GM12878 (cell line): ENCODE measurements at regions not wholly inside any gene's neighbourhood (a gene's known extent, or its start where the extent isn't known, plus 50 kb on each side); places are given as distances from the start of the nearest gene placed in this dataset.

Source experiments
- ATAC-seq: fragments of 200-7000 bp; cut with Tn5 transposase; 3 replicates; pipeline ENCODE4 v1.9.1; 2020; ENCODE audit warnings: mild to moderate bottlenecking, moderate library complexity
- BruUV-seq: library from RNA; stranded (reverse); fragments of 400-500 nt; replicated peaks from 2 replicates; lab custom pipeline; 2021; lab: Mats Ljungman, UMichigan
- CTCF ChIA-PET: fragments of 300-600 bp; sonication (Branson Sonifier 250); formaldehyde crosslinking; extraction: SDS; loops from one replicate; lab custom pipeline; 2021; ENCODE audit warnings: inconsistent platforms; lab: Yijun Ruan, JAX
- POLR2A ChIA-PET: fragments of 350-600 bp; formaldehyde crosslinking; extraction: SDS; loops from one replicate; lab custom pipeline; 2021; ENCODE audit warnings: inconsistent platforms; lab: Charles Lee
- RAD21 ChIA-PET: fragments of 300-600 bp; sonication (Branson Sonifier 250); formaldehyde crosslinking; loops from one replicate; lab custom pipeline; 2023; ENCODE audit warnings: antibody characterized with exemption; ENCODE audit not compliant: unreplicated experiment; lab: Charles Lee
- SMC1A ChIA-PET: fragments of 300-600 bp; sonication (Branson Sonifier 250); formaldehyde crosslinking; loops from one replicate; lab custom pipeline; 2023; ENCODE audit not compliant: unreplicated experiment, uncharacterized antibody; lab: Charles Lee
- DNase-seq: peaks from one replicate; pipeline ENCODE4 v3.0.0-alpha.2; 2011; ENCODE audit warnings: low read depth, low spot score
- FAIRE-seq: peaks from 3 replicates; lab custom pipeline; 2011; peaks lifted over from hg19 to GRCh38; lab: Jason Lieb, UNC
- H2AFZ ChIP-seq: 2 replicates; pipeline ENCODE4 v1.6.0; 2011; ENCODE audit warnings: low read depth, low read length, control low read depth; ENCODE audit not compliant: control insufficient read depth
- H3K27ac ChIP-seq: 2 replicates; pipeline ENCODE4 v1.5.1; 2011; ENCODE audit warnings: control low read depth; ENCODE audit not compliant: control insufficient read depth, insufficient read depth
- H3K27me3 ChIP-seq, 2 experiments: replicated peaks in 1 of 2; 2 replicates each; pipeline versions ENCODE4 v1.6.0 to v1.6.1; 2011; ENCODE audit warnings: low read length in 1 of 2; ENCODE audit not compliant: control insufficient read depth in 2 of 2, insufficient read depth in 2 of 2
- H3K36me3 ChIP-seq, 2 experiments: 2 replicates each; pipeline ENCODE4 v1.5.1; 2011; ENCODE audit warnings: low read length in 1 of 2; ENCODE audit not compliant: control insufficient read depth in 2 of 2, insufficient read depth in 2 of 2
- H3K4me1 ChIP-seq: 2 replicates; pipeline ENCODE4 v1.6.1; 2011; ENCODE audit warnings: mild to moderate bottlenecking, low read length, moderate library complexity, mixed read lengths; ENCODE audit not compliant: control insufficient read depth, insufficient read depth
- H3K4me2 ChIP-seq: 2 replicates; pipeline ENCODE4 v1.6.0; 2011; ENCODE audit warnings: control low read depth; ENCODE audit not compliant: control insufficient read depth, insufficient read depth
- H3K4me3 ChIP-seq: fragments of 200-600 bp; sonication (generic); 2 replicates; pipeline ENCODE4 v1.5.1; 2016
- H3K79me2 ChIP-seq: 2 replicates; pipeline ENCODE4 v1.6.0; 2011; ENCODE audit warnings: low read length; ENCODE audit not compliant: control insufficient read depth, insufficient read depth
- H3K9ac ChIP-seq: 2 replicates; pipeline ENCODE4 v1.8.0; 2011; ENCODE audit warnings: low read length, control low read depth, mixed read lengths; ENCODE audit not compliant: control insufficient read depth, insufficient read depth
- H3K9me3 ChIP-seq: replicated peaks from 3 replicates; pipeline ENCODE4 v1.5.1; 2011; ENCODE audit warnings: mild to moderate bottlenecking, low read length; ENCODE audit not compliant: control insufficient read depth, insufficient read depth
- H4K20me1 ChIP-seq: 2 replicates; pipeline ENCODE4 v1.6.0; 2011; ENCODE audit not compliant: control insufficient read depth, insufficient read depth
- CTCF ChIP-seq, 3 experiments: IDR thresholded peaks in 2 of 3; conservative IDR thresholded peaks in 1 of 3; 2 replicates each; pipeline ENCODE4 v1.5.1; 2011; ENCODE audit warnings: low read depth in 3 of 3, low read length in 3 of 3, mild to moderate bottlenecking in 3 of 3, control low read depth in 2 of 3, moderate library complexity in 2 of 3, inconsistent platforms in 1 of 3, mixed read lengths in 1 of 3; ENCODE audit not compliant: control insufficient read depth in 2 of 3, insufficient read depth in 1 of 3; ENCODE audit errors: extremely low read depth in 1 of 3
- EGR1 ChIP-seq, 2 experiments: IDR thresholded peaks; 1 replicate in 1 of 2; 2 replicates in 1 of 2; pipeline ENCODE4 v1.6.1; 2011 to 2012; ENCODE audit warnings: low read depth in 2 of 2, low read length in 2 of 2, borderline replicate concordance in 1 of 2, mild to moderate bottlenecking in 1 of 2, moderate library complexity in 1 of 2
- IKZF2 ChIP-seq, 2 experiments: fragments of 450-650 bp; IDR thresholded peaks; 2 replicates each; pipeline ENCODE4 v1.6.1; 2017; ENCODE audit warnings: mild to moderate bottlenecking in 2 of 2, moderate library complexity in 2 of 2
- MAX ChIP-seq: IDR thresholded peaks from 2 replicates; pipeline ENCODE4 v1.6.1; 2012; ENCODE audit warnings: low read depth, low read length, improper control_type of control experiment
- POLR2A ChIP-seq: IDR thresholded peaks from 2 replicates; pipeline ENCODE4 v1.6.1; 2011; ENCODE audit warnings: low read depth, mild to moderate bottlenecking, low read length
- REST ChIP-seq: IDR thresholded peaks from 2 replicates; pipeline ENCODE4 v1.6.1; 2012; ENCODE audit warnings: mild to moderate bottlenecking, low read depth, low read length
- RFX5 ChIP-seq: IDR thresholded peaks from 2 replicates; pipeline ENCODE4 v1.6.1; 2011; ENCODE audit warnings: low read depth, low read length, improper control_type of control experiment
- SPI1 ChIP-seq: IDR thresholded peaks from 2 replicates; pipeline ENCODE4 v1.6.1; 2011; ENCODE audit warnings: low read depth, mild to moderate bottlenecking, low read length, moderate library complexity, borderline replicate concordance; ENCODE audit not compliant: insufficient read depth
- SREBF2 ChIP-seq: IDR thresholded peaks from 2 replicates; pipeline ENCODE4 v1.6.1; 2012; ENCODE audit warnings: mild to moderate bottlenecking, low read length
- SUZ12 ChIP-seq: fragments of 200-600 bp; sonication (generic); IDR thresholded peaks from one replicate; pipeline ENCODE4 v1.6.1; 2018; ENCODE audit warnings: antibody characterized with exemption, mild to moderate bottlenecking; ENCODE audit not compliant: unreplicated experiment
- TAF1 ChIP-seq: IDR thresholded peaks from 2 replicates; pipeline ENCODE4 v1.6.1; 2011; ENCODE audit warnings: mild to moderate bottlenecking, low read depth, low read length, borderline replicate concordance
- YBX1 ChIP-seq: fragments of 450-650 bp; IDR thresholded peaks from 2 replicates; pipeline ENCODE4 v1.6.1; 2016; ENCODE audit warnings: antibody characterized with exemption
- ZBTB33 ChIP-seq: fragments of 450-650 bp; IDR thresholded peaks from 2 replicates; pipeline ENCODE4 v1.6.1; 2017; ENCODE audit warnings: mild to moderate bottlenecking
- ZNF207 ChIP-seq: fragments of 450-650 bp; IDR thresholded peaks from 2 replicates; pipeline ENCODE4 v1.6.1; 2014; ENCODE audit warnings: antibody characterized with exemption, mild to moderate bottlenecking, borderline replicate concordance
- WGBS: methylation state at CpG from one replicate; pipeline ENCODE4 v1.1.6; 2016; ENCODE audit warnings: low lambda C conversion rate; ENCODE audit not compliant: insufficient replicate concordance, insufficient coverage; ENCODE audit errors: missing lambda C conversion rate; 5-methylcytosine and 5-hydroxymethylcytosine counted together
- in situ Hi-C: fragments of 300-500 bp; cut with MboI; formaldehyde crosslinking; loops from 9 replicates; pipeline ENCODE4 v1.14.3; 2018; ENCODE audit warnings: mixed read lengths
- intact Hi-C: fragments of 100-400 bp; cut with micrococcal nuclease; formaldehyde crosslinking; loops from one replicate; pipeline ENCODE4 v1.14.2; 2022; ENCODE audit not compliant: unreplicated experiment

GRCh38 chrX:116239944-116240840, 69.6 kb downstream of the AGTR2 start:
- H4K20me1 ChIP-seq, result no peaks in the 10 kb centered on the region
- H3K36me3 ChIP-seq, result no peaks in the 10 kb centered on the region
- H3K79me2 ChIP-seq, result no peaks in the 10 kb centered on the region
- no peak overlapping the region for H3K4me2 ChIP-seq
- FAIRE-seq (no peak), DNase-seq (no peak), ATAC-seq (no peak)
- H3K4me1 ChIP-seq, result no peaks in the 10 kb centered on the region
- in situ Hi-C loops (no loop called here), intact Hi-C loops (no loop called here)
- CTCF ChIA-PET, result no interaction called here
- POLR2A ChIA-PET, result no interaction called here
- RAD21 ChIA-PET, result no interaction called here
- no TSS peak for BruUV-seq
- WGBS, result 13% methylated on average over 8 of the region's 8 CpGs
- SMC1A ChIA-PET, result no interaction called here
- H2AFZ ChIP-seq, result no peak overlapping the region
- H3K9me3 ChIP-seq, result no peaks in the 10 kb centered on the region
- H3K9ac ChIP-seq, result no peak overlapping the region
- no peaks in the 10 kb centered on the region for H3K27me3 ChIP-seq
- no peak overlapping the region for H3K4me3 ChIP-seq
- no peak overlapping the region for H3K27ac ChIP-seq
- TF ChIP-seq ZNF207 (no peak), IKZF2 (IDR thresholded peaks at IDR 0.05) (no peak), MAX (no peak), CTCF (IDR thresholded peaks at IDR 0.05 in 2 of 3, conservative IDR thresholded peaks at IDR 0.05 in 1 of 3; ENCODE audit: control insufficient read depth in 2 of 3, extremely low read depth in 1 of 3, insufficient read depth in 1 of 3, low read depth in 3 of 3, low read length in 3 of 3) (no peak), EGR1 (IDR thresholded peaks at IDR 0.05; ENCODE audit: borderline replicate concordance in 1 of 2, low read depth in 2 of 2, low read length in 2 of 2) (no peak), POLR2A (no peak), RFX5 (no peak), ZBTB33 (no peak), SUZ12 (no peak), REST (no peak), SREBF2 (no peak), YBX1 (no peak), SPI1 (no peak), TAF1 (no peak)
